IPS DF 6.9 (cell line): ENCODE measurements at regions not wholly inside any gene's neighbourhood (a gene's known extent, or its start where the extent isn't known, plus 50 kb on each side); places are given as distances from the start of the nearest gene placed in this dataset.

Source experiments
- DNase-seq: peaks from one replicate; pipeline ENCODE4 v3.0.0-alpha.2; 2013; ENCODE audit warnings: low read depth, low spot score
- H3K27ac ChIP-seq: one replicate; pipeline ENCODE4 v1.5.1; 2013; ENCODE audit warnings: low read length, control low read depth
- H3K27me3 ChIP-seq: 2 replicates; pipeline ENCODE4 v1.6.1; 2013; ENCODE audit warnings: mild to moderate bottlenecking, low read length; ENCODE audit not compliant: control insufficient read depth, insufficient read depth
- H3K36me3 ChIP-seq: 2 replicates; pipeline ENCODE4 v1.6.1; 2013; ENCODE audit warnings: low read length; ENCODE audit not compliant: control insufficient read depth, insufficient read depth
- H3K4me1 ChIP-seq: 2 replicates; pipeline ENCODE4 v1.6.1; 2013; ENCODE audit warnings: low read length; ENCODE audit not compliant: control insufficient read depth, insufficient read depth
- H3K4me3 ChIP-seq: 2 replicates; pipeline ENCODE4 v1.5.1; 2013; ENCODE audit warnings: mild to moderate bottlenecking, low read length
- H3K9me3 ChIP-seq: 2 replicates; pipeline ENCODE4 v1.6.1; 2013; ENCODE audit warnings: low read length, inconsistent platforms; ENCODE audit not compliant: control insufficient read depth, insufficient read depth
- WGBS: extraction: QIAGEN DNeasy Blood & Tissue Kit; methylation state at CpG from one replicate; pipeline ENCODE4 v1.1.7; 2013; ENCODE audit warnings: mixed read lengths, missing lambda C conversion rate; ENCODE audit not compliant: insufficient read length, insufficient coverage; 5-methylcytosine and 5-hydroxymethylcytosine counted together

DNA sequence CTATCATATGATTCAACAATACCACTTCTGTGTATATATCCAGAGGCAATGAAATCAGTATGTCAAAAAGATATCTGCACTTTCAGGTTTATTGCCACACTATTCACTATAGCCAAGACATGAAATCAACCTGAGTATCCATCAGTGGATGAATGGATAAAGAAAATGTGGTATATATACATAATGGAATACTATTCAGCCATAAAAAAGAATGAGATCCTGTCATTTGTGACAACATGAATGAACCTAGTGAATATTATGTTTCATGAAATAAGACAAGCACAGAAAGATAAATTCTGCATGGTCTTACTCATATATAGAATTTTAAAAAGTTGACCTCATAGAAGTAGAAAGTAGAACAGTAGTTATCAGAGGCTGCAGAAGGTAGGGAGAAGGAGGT is 281.1 kb downstream of the BAMBI start:
- H3K27ac ChIP-seq: no peak overlapping the region
- no peaks in the 10 kb centered on the region for H3K36me3 ChIP-seq
- H3K27me3 ChIP-seq: no peaks in the 10 kb centered on the region
- no peak overlapping the region for H3K4me3 ChIP-seq
- H3K4me1 ChIP-seq: no peaks in the 10 kb centered on the region
- no peaks in the 10 kb centered on the region for H3K9me3 ChIP-seq
- DNase-seq: no peak

DNA sequence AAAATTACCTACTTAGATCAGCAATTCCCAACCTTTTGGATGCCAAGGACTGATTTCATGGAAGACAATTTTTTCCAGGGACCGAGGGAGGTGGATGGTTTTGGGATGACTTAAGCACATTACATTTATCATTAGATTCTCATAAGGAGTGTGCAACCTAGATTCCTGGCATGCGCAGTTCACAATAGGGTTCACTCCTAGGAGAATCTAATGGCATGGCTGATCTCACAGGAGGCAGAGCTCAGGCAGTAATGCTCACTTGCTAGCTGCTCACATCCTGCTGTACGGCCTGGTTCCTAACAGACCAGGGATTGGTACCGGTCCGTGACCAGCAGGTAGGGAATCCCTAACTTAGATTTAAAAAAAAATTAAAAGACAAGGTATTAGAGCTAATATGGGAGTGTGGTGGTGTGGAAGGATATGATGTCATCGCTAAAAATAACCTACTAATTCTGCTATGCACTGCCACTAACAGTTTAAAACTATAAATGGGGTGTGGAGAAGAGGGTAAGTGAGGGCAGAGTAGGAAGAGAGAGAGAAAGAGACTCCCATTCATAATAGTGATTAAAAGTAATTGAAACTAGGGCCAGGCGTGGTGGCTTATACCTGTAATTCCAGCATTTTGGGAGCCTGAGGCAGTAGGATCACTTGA is 282.7 kb downstream of the BAMBI start:
- no peak for DNase-seq
- no peaks in the 10 kb centered on the region for H3K4me1 ChIP-seq
- no peaks in the 10 kb centered on the region for H3K9me3 ChIP-seq
- H3K27ac ChIP-seq: no peak overlapping the region
- H3K4me3 ChIP-seq: no peak overlapping the region
- no CpG with 5 or more reads among the region's 7 CpGs for WGBS
- H3K27me3 ChIP-seq: no peaks in the 10 kb centered on the region
- no peaks in the 10 kb centered on the region for H3K36me3 ChIP-seq

DNA sequence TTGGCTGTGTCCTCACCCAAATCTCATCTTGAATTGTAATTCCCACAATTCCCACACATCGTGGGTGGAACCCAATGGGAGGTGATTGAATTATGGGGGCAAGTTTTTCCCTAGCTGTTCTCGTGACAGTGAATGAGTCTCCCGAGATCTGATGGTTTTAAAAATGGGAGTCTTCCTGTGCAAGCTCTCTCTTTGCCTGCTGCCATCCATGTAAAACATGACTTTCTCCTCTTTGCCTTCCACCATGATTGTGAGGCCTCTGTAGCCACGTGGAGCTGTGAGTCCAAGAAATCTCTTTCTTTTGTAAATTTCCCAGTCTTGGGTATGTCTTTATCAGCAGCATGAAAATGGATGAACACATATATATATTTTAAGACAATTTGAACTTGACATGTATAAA is 285.4 kb downstream of the BAMBI start:
- Histone ChIP-seq H3K27ac (no peak overlapping the region), H3K4me1 (no peaks in the 10 kb centered on the region), H3K4me3 (no peak overlapping the region), H3K27me3 (no peaks in the 10 kb centered on the region), H3K36me3 (no peaks in the 10 kb centered on the region), H3K9me3 (no peaks in the 10 kb centered on the region)
- DNase-seq: no peak
- no CpG with 5 or more reads among the region's 4 CpGs for WGBS

DNA sequence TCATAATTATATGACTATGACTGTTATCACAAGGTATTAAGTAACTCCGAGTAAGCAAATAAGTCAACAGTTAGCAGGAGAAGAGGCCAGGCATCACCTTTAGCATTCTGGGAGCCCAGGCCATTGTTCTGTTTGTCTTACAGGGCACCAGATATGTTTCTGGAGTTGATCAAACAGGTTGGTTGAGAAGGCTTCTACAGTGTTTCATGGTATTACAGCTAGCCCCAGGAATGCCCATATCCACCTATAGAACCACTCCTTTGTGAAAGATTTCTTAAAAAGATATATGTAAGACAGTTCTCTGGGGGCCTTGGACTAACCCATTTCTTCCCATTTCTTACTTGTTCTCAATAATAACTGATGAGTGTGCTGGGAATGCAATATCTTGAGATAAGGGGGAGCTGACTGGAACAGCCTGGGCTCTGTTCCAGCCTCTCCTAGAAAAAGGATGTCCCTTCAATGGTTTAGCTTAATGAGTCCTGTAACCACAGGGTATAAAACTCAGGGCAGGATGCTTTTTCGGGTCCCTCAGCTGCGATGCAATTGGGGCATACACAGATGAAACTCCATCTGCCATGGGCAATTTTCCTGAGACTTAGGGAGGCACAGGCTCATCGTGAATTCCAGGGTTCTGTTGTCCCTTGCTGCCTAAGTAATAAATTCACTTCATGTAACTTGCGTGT is 286.4 kb downstream of the BAMBI start:
- no peaks in the 10 kb centered on the region for H3K36me3 ChIP-seq
- H3K27me3 ChIP-seq: no peaks in the 10 kb centered on the region
- H3K27ac ChIP-seq: no peak overlapping the region
- H3K4me3 ChIP-seq: no peak overlapping the region
- H3K9me3 ChIP-seq: no peaks in the 10 kb centered on the region
- no peak for DNase-seq
- no peaks in the 10 kb centered on the region for H3K4me1 ChIP-seq
- WGBS: no CpG with 5 or more reads among the region's 5 CpGs

DNA sequence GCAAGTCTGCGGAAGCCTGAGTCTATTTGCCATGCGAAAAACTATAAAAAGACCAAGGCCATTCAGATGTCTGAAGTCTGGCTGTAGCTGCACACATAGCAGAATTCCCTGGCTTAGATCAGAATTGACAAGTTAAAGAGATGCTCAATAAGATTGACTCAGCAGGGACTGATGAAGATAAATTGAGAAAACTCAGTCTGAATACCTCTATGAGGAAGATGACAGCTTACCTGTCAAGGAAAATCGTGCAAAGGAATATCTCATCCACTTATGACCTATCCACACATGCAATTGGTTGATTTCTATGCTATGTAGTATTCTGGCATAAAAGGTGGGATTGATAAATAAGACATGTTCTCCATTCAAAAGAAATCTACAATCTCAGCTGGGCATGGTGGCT is 288.6 kb downstream of the BAMBI start:
- no peak overlapping the region for H3K27ac ChIP-seq
- H3K9me3 ChIP-seq: no peaks in the 10 kb centered on the region
- no peaks in the 10 kb centered on the region for H3K36me3 ChIP-seq
- H3K4me3 ChIP-seq: no peak overlapping the region
- WGBS: no CpG with 5 or more reads among the region's 3 CpGs
- H3K4me1 ChIP-seq: no peaks in the 10 kb centered on the region
- H3K27me3 ChIP-seq: no peaks in the 10 kb centered on the region
- no peak for DNase-seq

DNA sequence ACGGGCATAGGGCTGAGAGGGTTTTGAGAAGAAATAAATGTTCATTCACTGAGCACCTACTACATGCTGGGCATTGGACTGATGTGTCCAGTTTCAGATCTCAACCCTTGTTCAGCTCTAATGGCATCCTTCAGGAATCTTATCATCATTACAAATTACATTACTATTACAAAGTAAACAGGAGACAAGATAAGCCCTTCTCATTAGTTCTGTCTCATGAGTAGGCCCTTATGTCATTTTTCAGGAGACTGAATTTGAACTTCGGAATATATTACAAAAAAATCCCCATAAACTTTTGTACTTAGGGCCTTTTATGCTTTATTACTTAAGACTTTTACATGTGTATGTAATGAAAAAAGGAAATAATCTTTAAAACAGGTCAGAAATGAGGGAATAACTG is 289.7 kb downstream of the BAMBI start:
- no peak overlapping the region for H3K27ac ChIP-seq
- no peak for DNase-seq
- no peak overlapping the region for H3K4me3 ChIP-seq
- H3K36me3 ChIP-seq: no peaks in the 10 kb centered on the region
- WGBS: no CpG with 5 or more reads among the region's 2 CpGs
- no peaks in the 10 kb centered on the region for H3K27me3 ChIP-seq
- no peaks in the 10 kb centered on the region for H3K9me3 ChIP-seq
- no peaks in the 10 kb centered on the region for H3K4me1 ChIP-seq

DNA sequence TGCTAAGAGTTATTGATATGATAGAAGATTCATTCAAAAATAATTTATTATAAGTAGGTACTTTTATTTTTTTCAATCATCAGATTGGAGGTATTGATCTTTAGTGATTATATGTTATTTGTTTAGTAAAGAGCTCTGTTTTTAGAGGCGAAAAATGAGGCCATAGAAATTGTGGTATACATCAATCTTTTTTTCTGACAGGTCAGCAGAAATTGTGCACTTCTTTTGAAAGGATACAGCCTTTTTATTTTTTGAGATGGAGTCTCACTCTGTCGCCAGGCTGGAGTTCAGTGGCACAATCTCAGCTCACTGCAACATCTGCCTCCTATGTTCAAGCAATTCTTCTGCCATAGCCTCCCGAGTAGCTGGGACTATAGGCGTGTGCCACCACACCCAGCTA is 292.1 kb downstream of the BAMBI start:
- Histone ChIP-seq H3K27me3 (no peaks in the 10 kb centered on the region), H3K9me3 (no peaks in the 10 kb centered on the region), H3K36me3 (no peaks in the 10 kb centered on the region), H3K4me1 (no peaks in the 10 kb centered on the region), H3K27ac (no peak overlapping the region), H3K4me3 (no peak overlapping the region)
- WGBS: 100% methylated on average over 1 of the region's 4 CpGs
- no peak for DNase-seq

DNA sequence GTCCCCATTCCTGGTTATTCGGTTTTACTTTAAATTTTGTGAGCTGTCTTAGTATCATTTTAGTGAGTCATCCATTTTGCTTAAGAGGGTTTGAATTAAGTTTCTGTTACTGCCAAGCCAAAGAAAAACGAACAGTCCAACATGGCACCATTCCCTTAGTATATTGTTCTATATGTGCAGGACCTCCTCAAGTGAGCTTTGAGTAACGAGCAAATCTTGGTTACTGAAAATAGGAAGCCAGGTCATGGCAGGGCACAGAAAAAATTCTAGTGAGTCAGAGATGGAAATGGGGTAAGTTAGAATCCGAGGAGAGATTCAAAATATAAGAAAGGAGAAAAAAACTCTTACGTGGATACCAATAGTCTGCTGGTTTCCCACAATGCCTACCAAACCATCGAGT is 292.9 kb downstream of the BAMBI start:
- H3K27ac ChIP-seq: no peak overlapping the region
- H3K4me3 ChIP-seq: no peak overlapping the region
- no peaks in the 10 kb centered on the region for H3K36me3 ChIP-seq
- H3K9me3 ChIP-seq: no peaks in the 10 kb centered on the region
- DNase-seq: no peak
- no CpG with 5 or more reads among the region's 6 CpGs for WGBS
- 0 out of 2 replicates have a peak, but pooled peaks cover 1% of the 10 kb centered on the region for H3K4me1 ChIP-seq
- H3K27me3 ChIP-seq: no peaks in the 10 kb centered on the region

DNA sequence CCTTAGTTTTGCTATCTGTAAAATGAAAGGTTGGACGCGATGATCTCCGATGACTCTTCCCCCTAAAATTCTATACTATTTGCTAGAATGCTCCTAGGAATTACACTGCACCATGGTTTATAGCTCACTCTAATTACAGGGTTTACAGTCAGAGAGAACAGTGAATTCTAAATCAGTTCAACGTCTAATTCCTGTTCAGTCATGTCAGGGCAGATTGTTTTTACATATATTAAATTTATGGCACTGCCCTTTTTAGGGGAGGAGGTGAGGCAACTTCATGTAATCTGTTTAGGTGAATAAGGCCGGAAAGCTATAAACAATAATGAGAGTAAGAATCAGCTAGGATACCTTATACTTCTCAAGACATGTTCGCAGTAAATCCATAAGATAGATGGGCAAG is 293.9 kb downstream of the BAMBI start:
- Histone ChIP-seq H3K27ac (no peak overlapping the region), H3K36me3 (no peaks in the 10 kb centered on the region), H3K9me3 (no peaks in the 10 kb centered on the region), H3K4me3 (no peak overlapping the region), H3K27me3 (no peaks in the 10 kb centered on the region), H3K4me1 (peaks cover 5% of the 10 kb centered on the region; the same call in 1 of the 2 replicates)
- DNase-seq: no peak
- WGBS: no CpG with 5 or more reads among the region's 6 CpGs

DNA sequence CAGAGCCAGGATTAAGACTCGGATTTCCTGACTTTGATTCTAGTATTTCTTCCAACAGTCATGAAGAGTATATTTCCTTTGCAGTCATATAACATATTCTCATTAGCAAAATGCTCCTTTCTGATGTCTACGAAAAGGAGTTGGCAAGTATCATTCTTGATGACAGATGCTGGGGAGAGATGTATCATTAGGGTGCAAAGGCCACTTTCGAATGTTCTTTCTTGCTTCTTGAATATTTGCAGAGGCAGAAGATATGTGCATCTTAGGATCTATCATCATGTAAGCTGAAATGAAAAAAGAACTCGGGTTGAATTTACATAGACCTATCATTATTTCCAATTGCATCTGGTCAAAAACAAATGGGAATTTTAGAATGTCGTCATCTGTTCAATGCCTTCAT is 294.4 kb downstream of the BAMBI start:
- Histone ChIP-seq H3K36me3 (no peaks in the 10 kb centered on the region), H3K4me3 (no peak overlapping the region), H3K27ac (no peak overlapping the region), H3K9me3 (no peaks in the 10 kb centered on the region), H3K27me3 (no peaks in the 10 kb centered on the region), H3K4me1 (peaks cover 5% of the 10 kb centered on the region; the same call in 1 of the 2 replicates)
- no peak for DNase-seq
- WGBS: no CpG with 5 or more reads among the region's 5 CpGs
